Hepatocyte (in vitro differentiated cells): ENCODE measurements at regions not wholly inside any gene's neighbourhood (a gene's known extent, or its start where the extent isn't known, plus 50 kb on each side); places are given as distances from the start of the nearest gene placed in this dataset.

ENCODE experiments used
- EZH2 ChIP-seq: fragments of 200-600 bp; sonication (generic); IDR thresholded peaks from 2 replicates; pipeline ENCODE4 v1.6.1; 2016; ENCODE audit warnings: antibody characterized with exemption, mild to moderate bottlenecking, borderline replicate concordance
- EZH2phosphoT487 ChIP-seq: fragments of 200-600 bp; sonication (generic); IDR thresholded peaks from one replicate; pipeline ENCODE4 v1.6.1; 2018; ENCODE audit warnings: antibody characterized with exemption, mild to moderate bottlenecking, low read depth, moderate library complexity; ENCODE audit not compliant: unreplicated experiment, severe bottlenecking
- TF ChIP-seq, protein P1 (sequence below): fragments of 200-600 bp; sonication (generic); IDR thresholded peaks from 2 replicates; pipeline ENCODE4 v1.5.1; 2016; ENCODE audit warnings: antibody characterized with exemption, mild to moderate bottlenecking; ENCODE audit not compliant: poor library complexity

- TF ChIP-seq, protein P1, sequence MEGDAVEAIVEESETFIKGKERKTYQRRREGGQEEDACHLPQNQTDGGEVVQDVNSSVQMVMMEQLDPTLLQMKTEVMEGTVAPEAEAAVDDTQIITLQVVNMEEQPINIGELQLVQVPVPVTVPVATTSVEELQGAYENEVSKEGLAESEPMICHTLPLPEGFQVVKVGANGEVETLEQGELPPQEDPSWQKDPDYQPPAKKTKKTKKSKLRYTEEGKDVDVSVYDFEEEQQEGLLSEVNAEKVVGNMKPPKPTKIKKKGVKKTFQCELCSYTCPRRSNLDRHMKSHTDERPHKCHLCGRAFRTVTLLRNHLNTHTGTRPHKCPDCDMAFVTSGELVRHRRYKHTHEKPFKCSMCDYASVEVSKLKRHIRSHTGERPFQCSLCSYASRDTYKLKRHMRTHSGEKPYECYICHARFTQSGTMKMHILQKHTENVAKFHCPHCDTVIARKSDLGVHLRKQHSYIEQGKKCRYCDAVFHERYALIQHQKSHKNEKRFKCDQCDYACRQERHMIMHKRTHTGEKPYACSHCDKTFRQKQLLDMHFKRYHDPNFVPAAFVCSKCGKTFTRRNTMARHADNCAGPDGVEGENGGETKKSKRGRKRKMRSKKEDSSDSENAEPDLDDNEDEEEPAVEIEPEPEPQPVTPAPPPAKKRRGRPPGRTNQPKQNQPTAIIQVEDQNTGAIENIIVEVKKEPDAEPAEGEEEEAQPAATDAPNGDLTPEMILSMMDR: no peak
- TF ChIP-seq EZH2 (no peak), EZH2phosphoT487 (no peak)
These were observed 214.4 kb upstream of the LRATD1 start for GRCh38 chr2:14418115-14418514.
